IPS DF 6.9 (cell line): ENCODE measurements at regions not wholly inside any gene's neighbourhood (a gene's known extent, or its start where the extent isn't known, plus 50 kb on each side); places are given as distances from the start of the nearest gene placed in this dataset.

Source experiments
- DNase-seq: peaks from one replicate; pipeline ENCODE4 v3.0.0-alpha.2; 2013; ENCODE audit warnings: low read depth, low spot score
- H3K27ac ChIP-seq: one replicate; pipeline ENCODE4 v1.5.1; 2013; ENCODE audit warnings: low read length, control low read depth
- H3K27me3 ChIP-seq: 2 replicates; pipeline ENCODE4 v1.6.1; 2013; ENCODE audit warnings: mild to moderate bottlenecking, low read length; ENCODE audit not compliant: control insufficient read depth, insufficient read depth
- H3K36me3 ChIP-seq: 2 replicates; pipeline ENCODE4 v1.6.1; 2013; ENCODE audit warnings: low read length; ENCODE audit not compliant: control insufficient read depth, insufficient read depth
- H3K4me1 ChIP-seq: 2 replicates; pipeline ENCODE4 v1.6.1; 2013; ENCODE audit warnings: low read length; ENCODE audit not compliant: control insufficient read depth, insufficient read depth
- H3K4me3 ChIP-seq: 2 replicates; pipeline ENCODE4 v1.5.1; 2013; ENCODE audit warnings: mild to moderate bottlenecking, low read length
- H3K9me3 ChIP-seq: 2 replicates; pipeline ENCODE4 v1.6.1; 2013; ENCODE audit warnings: low read length, inconsistent platforms; ENCODE audit not compliant: control insufficient read depth, insufficient read depth
- WGBS: extraction: QIAGEN DNeasy Blood & Tissue Kit; methylation state at CpG from one replicate; pipeline ENCODE4 v1.1.7; 2013; ENCODE audit warnings: mixed read lengths, missing lambda C conversion rate; ENCODE audit not compliant: insufficient read length, insufficient coverage; 5-methylcytosine and 5-hydroxymethylcytosine counted together

DNA sequence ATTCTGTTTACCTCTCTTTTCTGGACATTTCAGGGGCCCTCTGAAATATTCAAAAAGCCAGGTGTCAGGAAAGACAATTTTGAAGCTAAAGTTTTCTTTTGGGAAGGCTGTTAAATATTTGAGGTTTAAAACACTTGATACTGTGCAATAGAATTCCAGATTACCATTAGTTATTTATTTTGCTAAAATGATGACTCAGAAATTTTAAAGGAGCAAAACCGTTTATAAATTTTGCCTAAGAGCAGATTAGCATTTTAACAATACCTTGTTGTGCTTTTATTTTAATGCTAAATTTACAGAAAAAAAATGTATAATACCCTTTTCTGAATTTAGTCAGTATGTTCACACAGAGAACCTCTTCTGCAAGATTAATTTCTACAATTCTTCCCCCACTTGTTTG lies 1159.9 kb downstream of the DSC3 start:
- Histone ChIP-seq H3K4me1 (no peaks in the 10 kb centered on the region), H3K27me3 (no peaks in the 10 kb centered on the region), H3K9me3 (no peaks in the 10 kb centered on the region; the same call in 1 of the 2 replicates), H3K36me3 (no peaks in the 10 kb centered on the region), H3K27ac (no peak overlapping the region), H3K4me3 (no peak overlapping the region)
- WGBS = no CpG with 5 or more reads among the region's 1 CpG
- DNase-seq = no peak

DNA sequence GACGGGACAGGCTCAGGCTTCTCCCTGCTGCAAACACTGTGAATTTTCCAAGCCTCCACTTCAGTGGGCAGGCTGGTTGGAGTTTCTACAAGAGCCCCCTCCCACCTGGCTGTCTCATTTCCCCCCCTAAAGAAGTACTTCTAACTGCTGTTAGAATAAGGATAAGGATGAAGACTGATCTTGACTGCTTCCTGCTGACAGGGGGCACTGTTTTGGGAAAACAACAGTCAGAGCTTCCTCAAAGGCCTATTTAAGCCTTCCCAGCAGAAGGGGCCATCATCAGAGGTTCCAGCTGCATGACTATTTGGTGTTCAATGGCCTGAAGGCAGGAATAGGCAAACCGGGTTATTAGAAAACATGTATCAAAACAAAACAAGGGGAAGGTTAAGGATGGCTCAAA lies 1162.8 kb downstream of the DSC3 start:
- Histone ChIP-seq H3K27me3 (no peaks in the 10 kb centered on the region), H3K4me1 (no peaks in the 10 kb centered on the region), H3K27ac (no peak overlapping the region), H3K4me3 (no peak overlapping the region), H3K9me3 (no peaks in the 10 kb centered on the region; the same call in 1 of the 2 replicates), H3K36me3 (no peaks in the 10 kb centered on the region)
- no peak for DNase-seq
- no CpG with 5 or more reads among the region's 2 CpGs for WGBS

DNA sequence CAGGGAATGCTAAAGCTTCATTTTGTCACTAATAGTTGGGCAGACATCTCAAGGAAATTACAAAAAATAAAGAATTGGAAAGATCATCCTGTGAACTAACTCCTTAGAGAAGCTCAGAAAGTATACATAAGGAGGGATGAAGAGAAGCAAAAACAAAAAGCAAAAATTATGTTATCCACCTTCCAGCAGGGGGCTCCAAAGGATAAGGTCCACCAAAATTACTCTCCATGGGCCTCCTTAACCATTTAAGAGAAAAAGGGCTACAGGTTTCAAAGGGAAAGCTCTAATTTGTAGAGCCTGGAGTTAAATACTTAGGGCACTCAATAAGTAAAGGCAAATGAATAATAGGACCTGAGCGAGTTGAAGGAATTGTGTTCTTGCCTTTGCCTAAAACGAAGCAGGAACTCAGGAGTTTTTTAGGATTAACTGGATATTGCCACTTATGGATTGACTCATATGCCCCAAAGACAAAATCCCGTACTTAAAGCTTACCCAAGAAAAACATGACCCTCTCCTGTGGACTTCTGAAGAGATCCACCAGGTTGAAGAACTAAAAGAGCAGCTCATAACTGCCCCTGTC lies 1167.9 kb downstream of the DSC3 start:
- H3K27me3 ChIP-seq = no peaks in the 10 kb centered on the region
- no CpG with 5 or more reads among the region's 3 CpGs for WGBS
- no peaks in the 10 kb centered on the region for H3K4me1 ChIP-seq
- H3K36me3 ChIP-seq = no peaks in the 10 kb centered on the region
- DNase-seq = peak; percentile 37
- H3K9me3 ChIP-seq = no peaks in the 10 kb centered on the region; the same call in 1 of the 2 replicates
- H3K27ac ChIP-seq = no peak overlapping the region
- H3K4me3 ChIP-seq = no peak overlapping the region

GRCh38 chr18:29873211-29873610 lies 1169.3 kb downstream of the DSC3 start:
- Histone ChIP-seq H3K4me3 (no peak overlapping the region), H3K27ac (no peak overlapping the region), H3K36me3 (no peaks in the 10 kb centered on the region), H3K9me3 (no peaks in the 10 kb centered on the region), H3K4me1 (no peaks in the 10 kb centered on the region), H3K27me3 (no peaks in the 10 kb centered on the region)
- no CpG with 5 or more reads among the region's 8 CpGs for WGBS
- DNase-seq = no peak

GRCh38 chr18:29871246-29871645 lies 1171.3 kb downstream of the DSC3 start:
- Histone ChIP-seq H3K4me3 (no peak overlapping the region), H3K9me3 (no peaks in the 10 kb centered on the region), H3K4me1 (no peaks in the 10 kb centered on the region), H3K27ac (no peak overlapping the region), H3K36me3 (no peaks in the 10 kb centered on the region), H3K27me3 (no peaks in the 10 kb centered on the region)
- no peak for DNase-seq
- no CpG with 5 or more reads among the region's 2 CpGs for WGBS

DNA sequence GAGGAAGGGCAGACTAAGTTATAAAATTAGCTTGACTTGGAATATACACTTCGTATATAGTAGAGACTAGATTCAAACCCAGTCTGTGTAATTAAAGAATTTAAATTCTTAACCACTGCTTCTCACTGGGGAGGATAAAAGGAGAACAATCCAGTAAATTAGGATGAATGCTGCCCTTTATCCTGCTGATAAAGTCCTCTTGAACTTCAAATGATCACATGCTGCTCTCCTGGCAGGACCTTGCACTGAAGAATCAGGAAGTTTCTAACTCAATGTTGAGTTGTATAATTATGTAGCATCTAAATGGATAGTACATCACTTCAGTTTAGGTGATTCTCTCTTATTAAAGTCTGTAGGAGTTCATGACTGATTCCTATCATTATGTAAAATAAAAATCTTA lies 1179.7 kb downstream of the DSC3 start:
- H3K4me1 ChIP-seq = no peaks in the 10 kb centered on the region
- WGBS = no CpG with 5 or more reads among the region's 1 CpG
- H3K36me3 ChIP-seq = no peaks in the 10 kb centered on the region
- H3K27ac ChIP-seq = no peak overlapping the region
- no peaks in the 10 kb centered on the region for H3K9me3 ChIP-seq
- no peak overlapping the region for H3K4me3 ChIP-seq
- H3K27me3 ChIP-seq = no peaks in the 10 kb centered on the region
- DNase-seq = no peak

- Histone ChIP-seq H3K36me3 (no peaks in the 10 kb centered on the region), H3K27me3 (no peaks in the 10 kb centered on the region), H3K9me3 (no peaks in the 10 kb centered on the region), H3K4me1 (no peaks in the 10 kb centered on the region), H3K4me3 (no peak overlapping the region), H3K27ac (no peak overlapping the region)
- WGBS = no CpG with 5 or more reads among the region's 1 CpG
- DNase-seq = no peak
Observed at GRCh38 chr18:29855637-29856036, 1186.9 kb downstream of the DSC3 start.

DNA sequence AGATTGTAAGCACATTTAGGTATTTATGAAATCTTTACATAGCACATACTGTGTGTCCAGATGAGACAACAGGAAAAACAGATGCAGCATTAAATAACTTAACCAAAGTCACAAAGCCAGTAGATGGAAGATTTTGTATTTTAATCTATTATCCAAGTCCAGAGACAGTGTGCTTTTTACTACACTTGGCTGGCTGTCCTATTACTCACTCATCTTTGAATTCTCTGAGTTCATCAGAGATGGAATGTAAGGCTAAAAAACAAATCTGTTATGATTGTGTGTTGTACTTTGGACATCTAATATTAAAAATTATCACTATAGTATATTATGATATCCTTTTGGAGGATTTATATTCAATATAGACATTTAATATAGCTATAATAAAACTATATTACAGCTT lies 1189.4 kb downstream of the DSC3 start:
- H3K4me3 ChIP-seq = no peak overlapping the region
- no peaks in the 10 kb centered on the region for H3K4me1 ChIP-seq
- DNase-seq = no peak
- no peaks in the 10 kb centered on the region for H3K36me3 ChIP-seq
- no peak overlapping the region for H3K27ac ChIP-seq
- H3K27me3 ChIP-seq = no peaks in the 10 kb centered on the region
- no peaks in the 10 kb centered on the region for H3K9me3 ChIP-seq

- no peak for DNase-seq
Observed at GRCh38 chr18:29849144-29849543, 1193.4 kb downstream of the DSC3 start.

GRCh38 chr18:29841631-29842030 lies 1200.9 kb downstream of the DSC3 start:
- no peak for DNase-seq
- no CpG with 5 or more reads among the region's 3 CpGs for WGBS
- no peaks in the 10 kb centered on the region for H3K4me1 ChIP-seq
- H3K9me3 ChIP-seq = no peaks in the 10 kb centered on the region
- no peaks in the 10 kb centered on the region for H3K36me3 ChIP-seq
- no peaks in the 10 kb centered on the region for H3K27me3 ChIP-seq
- no peak overlapping the region for H3K4me3 ChIP-seq
- no peak overlapping the region for H3K27ac ChIP-seq

More at GRCh38 chr18:29849144-29849543, 1193.4 kb downstream of the DSC3 start:
- Histone ChIP-seq H3K4me3 (no peak overlapping the region), H3K9me3 (no peaks in the 10 kb centered on the region), H3K4me1 (no peaks in the 10 kb centered on the region), H3K27ac (no peak overlapping the region), H3K36me3 (no peaks in the 10 kb centered on the region), H3K27me3 (no peaks in the 10 kb centered on the region)
- WGBS = no CpG with 5 or more reads among the region's 1 CpG

GRCh38 chr18:29840089-29840488 lies 1202.5 kb downstream of the DSC3 start:
- no peak for DNase-seq
- H3K27ac ChIP-seq = no peak overlapping the region
- H3K27me3 ChIP-seq = no peaks in the 10 kb centered on the region
- H3K4me3 ChIP-seq = no peak overlapping the region
- no peaks in the 10 kb centered on the region for H3K4me1 ChIP-seq
- no peaks in the 10 kb centered on the region for H3K36me3 ChIP-seq
- H3K9me3 ChIP-seq = no peaks in the 10 kb centered on the region
